Stimulated activated CD4-positive, alpha-beta T cell treated with anti-CD3 and anti-CD28 coated beads, Interleukin-4, amount 100 ng/mL, for 24 hours (primary cell): ENCODE measurements at regions not wholly inside any gene's neighbourhood (a gene's known extent, or its start where the extent isn't known, plus 50 kb on each side); places are given as distances from the start of the nearest gene placed in this dataset.

Experiments
- DNase-seq: peaks from one replicate; pipeline ENCODE4 v3.0.0-alpha.2; 2020

DNA sequence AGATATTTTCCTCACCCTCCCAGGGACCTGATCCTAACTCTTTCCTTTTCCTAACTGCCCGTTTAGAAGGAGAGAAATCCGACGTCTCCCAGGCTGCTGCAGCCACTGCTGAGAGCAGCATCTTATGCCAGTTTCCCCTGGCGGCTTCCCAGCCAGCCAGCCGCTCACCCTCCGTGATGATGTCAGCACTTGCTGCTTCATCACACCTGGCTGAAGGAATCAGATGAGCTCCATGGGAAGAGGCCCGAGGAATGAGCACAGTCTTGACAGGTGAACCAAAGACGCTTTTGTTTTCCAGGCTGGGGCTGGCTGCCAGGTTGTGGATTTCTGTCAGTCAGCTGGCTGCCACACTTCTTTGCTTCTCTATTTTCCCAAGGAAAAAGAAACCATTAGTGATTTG lies 445.1 kb upstream of the RBMS3 start:
- no peak for DNase-seq

DNA sequence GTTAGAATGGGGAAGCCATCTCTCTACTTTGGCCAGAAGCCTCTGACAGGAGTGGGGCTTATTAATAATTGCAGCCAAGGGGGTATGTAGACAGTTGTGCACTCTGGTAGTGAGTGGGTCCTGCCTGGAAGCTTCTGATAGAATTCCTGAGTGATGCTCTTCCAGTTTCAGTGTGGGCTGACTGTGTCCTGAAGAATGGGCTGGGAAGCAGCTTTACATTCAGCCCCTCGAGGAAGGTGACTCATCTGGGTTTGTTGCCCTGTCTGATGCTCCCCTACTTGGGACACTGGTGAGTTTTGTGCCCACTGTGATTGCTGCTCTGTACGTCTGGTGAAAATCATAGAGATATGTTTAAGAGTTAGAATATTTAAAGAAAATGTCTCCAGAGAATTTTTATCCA lies 444.7 kb upstream of the RBMS3 start:
- DNase-seq, result no peak

DNA sequence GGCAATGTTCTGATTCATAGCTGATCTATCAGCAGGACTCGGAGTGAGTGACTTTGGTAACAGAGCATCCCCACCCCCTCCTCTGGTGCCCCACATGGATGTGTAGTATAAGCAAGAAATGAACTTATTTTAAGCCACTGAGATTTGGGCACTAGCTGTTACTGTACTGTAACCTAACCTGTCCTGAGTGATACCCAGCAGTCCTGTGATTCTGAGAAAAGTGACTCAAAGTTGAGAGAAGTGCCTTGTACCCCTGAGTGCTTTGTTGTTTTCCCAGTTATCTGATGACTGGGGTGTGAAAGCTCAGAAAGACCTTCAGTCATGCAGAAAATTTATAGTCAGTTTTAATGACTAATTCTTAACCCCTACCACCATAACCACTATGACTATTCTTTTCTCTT lies 439.9 kb upstream of the RBMS3 start:
- peak; percentile 12 for DNase-seq

DNA sequence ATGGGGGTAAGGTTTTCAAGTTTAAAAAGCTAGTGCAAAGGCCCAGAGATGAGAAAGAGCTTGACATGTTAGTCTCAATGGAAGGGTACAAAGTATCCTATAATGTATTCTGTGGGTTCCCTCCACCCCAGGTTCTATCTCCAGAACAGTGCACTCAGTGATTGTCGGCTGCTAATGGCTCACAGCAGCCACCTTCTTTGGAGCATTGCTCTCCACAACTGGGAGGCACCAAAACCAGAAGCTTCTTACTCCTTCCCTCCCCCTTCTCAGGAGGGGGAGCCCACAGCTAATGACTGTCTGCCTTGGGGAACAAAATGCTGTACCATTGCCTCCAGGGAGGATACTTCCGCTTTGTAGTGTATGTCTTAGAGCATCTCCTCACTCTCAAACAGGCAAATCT lies 439.4 kb upstream of the RBMS3 start:
- no peak for DNase-seq

DNA sequence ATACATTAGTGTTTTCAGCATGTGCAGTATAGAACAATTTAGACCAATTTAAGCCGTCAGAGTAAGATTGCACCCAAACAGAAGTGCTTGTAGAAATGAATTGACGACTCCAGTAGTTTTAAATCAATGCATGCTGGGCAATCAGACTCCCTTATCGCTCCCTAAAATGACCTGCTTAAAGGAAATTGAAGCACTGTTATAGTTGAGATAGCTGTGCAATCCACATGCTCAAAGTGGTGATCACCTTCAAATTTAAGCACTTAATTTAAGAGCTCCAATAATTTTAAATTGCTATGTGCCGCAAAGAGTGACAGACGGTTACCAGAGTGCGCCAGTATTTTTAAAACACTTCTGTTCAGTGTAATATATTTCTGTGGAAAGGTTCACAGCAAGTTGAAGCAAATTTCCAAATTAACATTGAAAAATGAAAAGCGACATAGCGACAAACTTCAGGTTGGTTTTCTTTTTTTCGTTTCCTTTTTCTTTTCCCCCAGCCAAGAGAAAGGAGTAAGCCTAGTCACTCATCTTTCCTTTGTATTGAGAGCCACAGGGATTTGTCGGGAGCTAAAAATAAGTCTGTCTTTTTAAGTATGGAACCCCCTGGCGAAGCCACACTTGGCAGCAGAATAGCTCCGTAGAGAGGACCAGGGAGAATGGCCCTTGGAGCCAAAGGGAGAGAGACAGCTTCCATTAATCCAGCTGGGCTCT lies 436.4 kb upstream of the RBMS3 start:
- DNase-seq, result no peak

DNA sequence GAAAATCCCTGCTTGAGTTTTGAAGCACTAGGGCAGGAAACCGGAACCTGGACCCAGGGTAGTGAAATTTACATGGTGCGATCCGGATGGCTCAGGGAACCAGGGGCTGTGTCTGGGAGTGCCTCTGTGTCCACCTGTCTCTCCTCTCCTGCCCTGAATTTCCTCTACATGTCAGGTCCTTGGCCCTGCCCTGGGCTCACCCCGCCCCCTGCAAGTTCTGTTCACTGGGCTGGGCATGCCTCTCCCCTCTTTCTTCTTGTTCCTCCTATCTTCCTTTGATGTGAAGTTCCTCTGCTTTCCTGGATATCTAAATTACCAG lies 435.9 kb upstream of the RBMS3 start:
- no peak for DNase-seq

DNA sequence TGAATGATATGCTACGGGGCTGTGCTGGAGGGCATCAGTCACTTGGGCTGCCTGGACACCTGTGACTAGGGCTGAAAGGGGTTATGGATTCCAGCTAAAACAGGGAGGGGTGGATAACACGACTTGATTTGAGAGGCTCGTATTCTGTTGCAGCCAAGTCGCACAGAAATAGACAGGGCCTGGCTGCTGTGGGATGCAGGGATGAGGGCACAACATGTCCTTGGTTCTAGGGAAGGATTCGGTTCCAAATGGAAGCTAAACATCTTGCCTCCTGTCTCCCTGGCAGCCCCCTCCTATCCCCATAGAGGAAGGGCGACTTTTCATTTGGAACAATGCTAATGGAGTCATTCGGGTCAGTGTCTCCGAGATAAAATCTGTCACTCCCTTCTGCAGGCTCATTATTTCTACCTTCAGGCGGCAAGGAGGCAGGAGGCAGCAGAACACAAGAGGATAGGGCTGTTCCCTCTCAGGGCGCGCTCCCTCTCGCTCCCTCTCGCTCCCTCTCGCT lies 433.8 kb upstream of the RBMS3 start:
- no peak for DNase-seq

DNA sequence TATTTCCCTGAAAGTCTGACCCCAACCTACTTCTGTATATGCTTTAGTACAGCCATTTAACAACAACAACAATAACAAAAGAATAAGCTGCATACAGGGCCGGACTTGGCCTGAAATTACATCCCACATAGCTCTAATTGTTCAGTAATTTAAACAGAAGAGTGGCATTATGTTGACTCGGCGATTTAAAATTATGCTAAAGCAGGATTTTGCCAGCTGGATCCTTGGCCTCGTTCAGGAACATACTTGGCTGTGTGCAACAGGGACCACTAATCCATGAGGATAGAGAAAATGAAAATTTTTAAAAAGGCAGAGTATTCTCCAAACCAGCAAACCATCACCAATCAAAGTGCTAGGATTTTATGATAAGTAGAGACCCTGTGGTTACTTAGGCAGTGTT lies 433.1 kb upstream of the RBMS3 start:
- no peak for DNase-seq

DNA sequence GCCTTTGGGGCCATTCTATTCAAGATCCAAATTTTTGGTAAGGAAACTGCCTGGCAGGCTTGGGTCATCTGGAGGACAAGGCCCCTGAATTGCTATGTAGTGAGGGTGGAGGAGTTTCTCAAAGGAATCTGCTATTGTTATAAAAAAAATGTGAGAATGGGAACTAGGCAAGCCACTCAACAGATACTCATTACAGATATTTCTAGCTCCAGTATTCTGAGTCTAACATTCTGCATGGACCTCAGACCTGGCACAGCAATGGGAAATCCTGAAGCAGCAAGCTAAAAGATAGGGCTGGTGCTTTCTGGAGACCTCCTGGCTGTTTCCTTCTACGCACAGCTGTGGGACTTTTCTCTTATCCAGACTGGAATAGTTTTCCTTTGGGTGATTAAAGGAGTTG lies 430.7 kb upstream of the RBMS3 start:
- no peak for DNase-seq

DNA sequence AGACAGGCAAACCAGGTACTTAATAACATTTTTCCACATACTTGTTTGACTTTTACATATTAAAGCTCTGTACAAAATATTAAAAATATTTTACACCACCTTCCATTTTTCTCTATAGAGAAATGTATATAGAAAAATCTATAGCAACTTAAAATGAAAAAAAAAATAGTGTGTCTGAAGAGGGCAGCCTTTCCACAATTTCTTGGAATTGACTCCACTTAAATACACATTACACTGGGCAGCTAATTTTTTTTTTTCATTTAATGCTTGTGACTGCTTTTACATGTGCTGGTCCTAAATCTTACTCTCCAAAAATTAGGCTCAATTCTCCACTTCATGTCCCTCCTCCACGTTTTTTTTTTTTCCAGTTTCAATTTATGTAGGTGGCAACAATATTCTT lies 427.0 kb upstream of the RBMS3 start:
- no peak for DNase-seq

DNA sequence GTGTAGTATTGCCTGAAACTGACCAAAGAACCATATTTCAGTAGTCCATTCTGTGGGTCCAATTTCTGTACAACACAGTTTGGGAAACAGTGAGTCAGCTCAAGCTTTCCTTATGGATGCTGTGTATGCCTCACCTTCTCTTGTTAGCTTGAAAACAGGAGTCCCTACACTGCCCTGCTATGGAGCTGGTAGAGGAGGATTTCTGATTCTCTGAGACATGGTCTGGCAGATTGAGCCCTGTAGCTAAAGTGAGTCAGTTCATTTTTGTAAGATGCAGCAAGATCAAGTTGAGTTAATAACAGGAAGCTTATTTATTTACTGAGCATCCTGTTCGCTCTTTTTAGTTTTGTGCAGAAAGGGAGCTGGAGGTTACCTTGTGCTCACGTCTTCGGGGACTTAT lies 424.1 kb upstream of the RBMS3 start:
- DNase-seq, result no peak

DNA sequence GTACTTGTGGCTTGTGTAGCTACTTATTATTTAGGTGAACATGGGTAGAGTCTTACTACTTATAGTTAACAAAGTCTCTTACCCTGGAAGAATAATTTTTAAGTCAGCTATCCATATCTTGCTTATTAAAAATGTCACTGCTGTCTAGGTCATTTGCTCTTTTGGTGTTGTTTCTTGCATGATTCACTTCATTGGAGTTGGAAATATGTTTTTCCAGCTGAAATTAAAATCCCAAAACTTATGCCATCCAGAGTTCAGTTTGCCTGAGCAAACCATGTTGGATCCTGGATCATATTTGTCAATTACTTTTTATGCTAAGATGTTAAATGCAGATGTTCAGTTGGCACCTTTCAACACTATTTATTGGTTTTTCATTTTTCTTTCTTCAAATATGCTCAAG lies 421.0 kb upstream of the RBMS3 start:
- no peak for DNase-seq

DNA sequence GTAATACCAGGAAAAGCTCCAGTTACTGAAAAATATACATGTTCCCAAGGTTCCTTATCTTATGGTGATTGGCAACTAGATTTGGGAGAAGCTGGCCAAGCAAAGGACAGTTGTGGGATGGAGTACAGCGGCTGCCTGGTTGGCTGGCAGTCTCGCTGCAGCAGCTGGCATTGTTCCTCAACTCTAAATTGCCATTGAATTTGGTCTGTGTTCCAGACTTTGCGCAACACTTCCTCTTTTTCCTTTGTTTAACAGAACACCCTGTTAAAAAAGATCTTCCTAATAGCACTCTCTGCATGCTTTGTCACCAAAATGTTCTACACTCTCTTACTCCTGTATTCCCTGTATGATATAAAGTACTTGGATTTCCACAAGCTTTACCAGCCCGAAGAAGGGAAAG lies 420.6 kb upstream of the RBMS3 start:
- no peak for DNase-seq

DNA sequence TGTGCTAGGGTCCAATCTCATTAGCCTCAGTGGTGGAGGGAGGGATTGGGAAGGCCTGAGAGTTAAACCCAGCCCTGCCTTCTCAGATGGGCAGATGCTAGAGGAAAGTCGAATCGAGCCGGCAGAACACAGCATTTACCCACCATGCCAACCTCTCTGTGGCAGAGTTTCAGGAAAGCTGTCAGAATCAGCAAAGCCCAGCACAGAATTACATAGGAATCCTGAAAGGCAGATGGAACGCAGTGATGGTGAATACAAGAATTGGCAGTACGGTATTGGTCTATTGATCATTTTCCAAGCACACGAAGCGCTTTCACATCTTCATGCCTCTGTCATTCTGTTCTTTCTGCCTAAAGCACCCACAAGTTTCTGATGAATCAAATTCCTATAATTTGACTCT lies 417.7 kb upstream of the RBMS3 start:
- DNase-seq, result no peak

DNA sequence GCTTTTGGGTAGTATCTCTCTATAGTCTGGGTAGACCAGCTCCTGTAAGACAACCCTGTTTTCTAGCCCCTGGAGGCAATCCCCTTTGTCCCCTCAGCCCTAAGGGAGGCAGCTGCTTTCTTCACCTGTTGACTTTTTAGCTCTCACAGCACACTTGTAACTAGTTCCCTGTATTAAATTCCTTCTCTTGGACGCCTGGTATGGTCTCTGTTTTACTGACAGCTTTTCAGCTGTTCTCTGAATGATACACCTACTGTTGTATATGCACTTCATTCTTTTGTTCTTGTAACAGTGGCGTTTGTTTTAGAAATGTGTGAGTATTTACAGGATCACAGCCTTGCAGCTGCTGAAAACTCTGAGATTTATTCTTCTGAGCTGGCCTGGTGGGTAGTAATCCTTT lies 413.0 kb upstream of the RBMS3 start:
- DNase-seq, result no peak

DNA sequence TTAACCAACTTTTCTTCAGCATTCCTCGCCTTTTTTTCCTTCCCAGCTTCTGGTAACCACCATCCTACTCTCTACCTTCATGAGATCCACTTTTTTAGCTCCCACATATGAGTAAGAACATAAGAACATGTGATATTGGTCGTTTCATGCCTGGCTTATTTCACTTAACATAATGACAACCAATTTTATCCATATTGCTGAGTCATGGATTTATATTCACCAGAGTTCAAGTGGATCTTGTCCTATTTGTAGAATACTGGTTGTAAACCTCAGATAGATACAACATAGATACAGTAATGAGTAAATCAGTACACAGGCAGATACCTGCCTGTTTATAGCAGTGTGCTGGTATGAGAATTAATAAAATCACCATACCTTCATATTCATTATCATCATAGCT lies 412.0 kb upstream of the RBMS3 start:
- no peak for DNase-seq

DNA sequence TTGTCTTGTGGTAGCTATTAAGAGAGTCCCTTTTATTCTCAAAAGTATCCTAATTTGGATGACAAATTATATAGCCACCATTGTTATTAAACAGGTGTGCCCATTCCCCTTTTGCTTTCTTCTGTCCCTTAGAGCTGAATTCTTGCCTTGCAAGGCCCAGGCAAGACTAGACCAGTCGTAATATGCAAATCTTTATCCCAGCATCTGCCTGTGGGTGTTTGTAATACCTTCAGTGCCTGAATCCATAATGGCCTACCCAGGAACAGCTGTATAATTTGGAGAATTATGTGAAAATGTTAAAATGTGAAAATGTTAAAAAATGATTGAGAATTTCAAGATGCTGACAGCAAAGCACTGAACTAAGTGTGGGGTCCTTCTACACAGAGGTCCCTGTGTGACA lies 403.0 kb upstream of the RBMS3 start:
- no peak for DNase-seq

DNA sequence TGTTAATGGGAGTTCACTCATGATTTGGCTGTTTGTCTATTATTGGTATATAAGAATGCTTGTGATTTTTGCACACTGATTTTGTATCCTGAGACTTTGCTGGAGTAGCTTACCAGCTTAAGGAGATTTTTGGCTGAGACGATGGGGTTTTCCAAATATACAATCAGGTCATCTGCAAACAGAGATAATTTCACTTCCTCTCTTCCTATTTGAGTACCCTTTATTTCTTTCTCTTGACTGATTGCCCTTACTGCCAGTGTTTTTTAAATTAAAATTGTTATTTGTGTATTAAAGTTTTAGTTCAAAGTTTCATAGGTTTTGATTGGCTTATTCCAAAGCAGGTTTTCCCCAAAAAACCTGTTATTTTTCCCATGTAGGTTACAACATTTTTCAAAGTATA lies 390.5 kb upstream of the RBMS3 start:
- DNase-seq, result no peak

DNA sequence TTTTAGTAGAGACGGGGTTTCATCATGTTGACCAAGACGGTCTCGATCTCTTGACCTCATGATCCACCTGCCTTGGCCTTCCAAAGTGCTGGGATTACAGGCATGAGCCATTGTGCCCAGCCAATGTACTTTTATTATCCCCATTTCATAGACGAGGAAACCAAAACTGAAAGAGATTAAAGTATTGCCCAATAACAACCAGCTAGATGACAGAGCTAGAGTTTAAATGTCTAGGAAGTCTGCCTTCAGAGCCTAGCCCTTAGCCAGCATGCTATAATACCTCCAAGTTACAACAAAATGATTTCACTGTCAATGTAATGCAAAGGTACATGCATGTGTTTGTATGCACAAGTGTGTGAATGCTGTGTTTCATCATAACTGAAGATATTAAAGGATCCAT lies 389.4 kb upstream of the RBMS3 start:
- DNase-seq, result no peak

DNA sequence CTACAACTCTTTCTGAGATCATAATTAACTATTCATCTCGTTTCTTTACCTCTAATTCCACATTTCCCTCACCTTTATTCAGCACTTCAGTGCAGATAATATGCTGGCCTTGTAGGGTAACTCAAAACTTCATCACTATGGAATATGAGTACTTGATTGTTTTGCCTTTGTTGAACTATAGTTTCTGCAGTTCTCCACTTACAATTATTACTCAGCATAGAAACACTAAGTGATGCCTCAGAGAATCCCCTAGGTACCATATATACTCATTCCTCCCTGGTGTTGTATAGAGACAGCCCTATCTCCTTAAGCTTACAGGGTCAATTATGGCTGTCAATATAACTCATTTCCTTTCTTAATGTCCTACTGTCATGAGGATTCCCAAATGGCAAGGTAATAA lies 380.6 kb upstream of the RBMS3 start:
- DNase-seq, result no peak

DNA sequence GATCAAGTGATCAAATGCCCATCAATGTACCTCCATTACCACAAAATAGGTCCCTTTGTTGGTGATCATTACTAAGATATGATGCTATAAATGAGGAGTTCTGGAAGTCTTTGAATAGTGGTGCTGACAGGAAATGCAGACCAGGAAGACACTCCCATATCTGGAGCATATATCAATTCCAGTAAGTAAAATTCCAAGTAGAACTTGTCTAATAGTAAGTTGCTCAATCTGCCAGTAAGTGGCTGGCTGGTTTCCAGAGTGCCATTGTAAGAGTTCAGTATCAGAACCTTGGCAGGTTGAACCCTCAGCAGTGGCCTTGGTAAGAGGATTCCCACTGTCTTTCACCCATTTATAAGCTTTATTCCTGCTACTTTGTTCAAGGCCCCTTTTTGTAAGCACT lies 379.9 kb upstream of the RBMS3 start:
- DNase-seq, result no peak

DNA sequence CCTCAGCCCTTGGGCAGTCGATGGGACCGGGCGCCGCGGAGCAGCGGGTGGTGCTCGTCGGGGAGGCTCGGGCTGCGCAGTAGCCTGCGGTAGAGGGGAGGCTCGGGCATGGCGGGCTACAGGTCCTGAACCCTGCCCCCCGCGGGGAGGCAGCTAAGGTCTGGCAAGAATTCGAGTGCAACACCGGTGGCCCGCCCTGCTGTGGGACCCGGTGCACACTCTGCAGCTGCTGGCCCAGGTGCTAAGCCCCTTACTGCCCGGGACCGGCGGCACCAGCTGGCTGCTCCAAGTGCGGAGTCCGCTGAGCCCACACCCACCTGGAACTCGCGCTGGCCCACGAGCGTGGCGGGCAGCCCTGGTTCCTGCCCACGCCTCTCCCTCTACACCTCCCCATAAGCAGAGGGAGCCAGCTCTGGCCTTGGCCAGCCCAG lies 377.7 kb upstream of the RBMS3 start:
- DNase-seq, result no peak

DNA sequence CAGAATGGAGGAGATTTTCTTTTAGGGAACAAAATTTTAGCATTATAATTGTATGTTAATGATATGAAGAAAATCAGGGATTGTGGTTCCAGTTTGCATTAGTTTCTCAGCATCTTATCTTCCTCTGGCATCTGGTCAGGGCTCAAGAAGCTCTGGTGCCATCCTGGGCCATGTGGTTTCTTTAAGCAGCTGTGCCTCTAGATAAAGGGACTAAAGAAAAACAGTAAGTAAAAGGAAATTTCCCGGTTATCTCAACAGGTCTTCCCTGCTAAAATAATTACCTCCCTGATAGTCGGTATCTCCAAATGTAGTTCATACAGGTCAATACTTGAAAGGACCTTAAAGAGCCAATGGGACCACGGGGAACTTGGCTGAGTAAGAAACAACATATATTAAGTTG lies 375.1 kb upstream of the RBMS3 start:
- DNase-seq, result no peak

DNA sequence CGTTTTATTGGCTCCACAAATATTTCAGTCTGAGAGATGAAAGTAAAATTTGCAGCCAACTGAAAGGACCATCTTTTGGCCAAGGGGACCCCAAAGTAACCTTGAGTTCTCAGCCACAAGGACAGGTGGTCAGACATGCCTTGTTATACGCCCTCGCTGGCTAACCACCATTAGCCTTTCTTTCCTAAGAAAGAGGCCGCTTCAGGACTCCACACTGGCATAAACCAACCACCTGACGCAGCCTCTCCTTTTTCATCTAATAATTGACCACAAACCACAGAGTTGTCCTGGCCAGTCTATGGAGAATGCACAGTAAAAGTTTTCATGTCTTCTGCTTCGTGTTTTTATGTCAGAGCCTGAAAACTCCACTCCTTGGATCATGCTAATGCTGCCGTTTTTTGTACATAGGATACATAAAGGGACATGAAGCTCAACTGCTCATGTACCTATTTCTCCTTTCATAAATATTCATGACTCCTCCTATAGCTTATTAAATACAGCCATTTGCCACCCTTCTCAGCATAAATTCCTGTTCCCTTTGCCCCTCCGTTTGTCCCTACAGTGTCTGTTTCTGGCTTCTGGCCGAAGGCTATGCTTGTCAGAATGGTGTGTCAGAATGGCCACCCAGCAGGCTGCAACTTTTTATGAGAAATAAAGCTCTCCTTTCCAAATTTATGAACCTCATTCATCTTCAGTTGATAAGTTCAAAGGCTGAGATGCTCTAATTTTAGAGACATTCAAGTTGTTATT lies 374.1 kb upstream of the RBMS3 start:
- DNase-seq, result no peak

DNA sequence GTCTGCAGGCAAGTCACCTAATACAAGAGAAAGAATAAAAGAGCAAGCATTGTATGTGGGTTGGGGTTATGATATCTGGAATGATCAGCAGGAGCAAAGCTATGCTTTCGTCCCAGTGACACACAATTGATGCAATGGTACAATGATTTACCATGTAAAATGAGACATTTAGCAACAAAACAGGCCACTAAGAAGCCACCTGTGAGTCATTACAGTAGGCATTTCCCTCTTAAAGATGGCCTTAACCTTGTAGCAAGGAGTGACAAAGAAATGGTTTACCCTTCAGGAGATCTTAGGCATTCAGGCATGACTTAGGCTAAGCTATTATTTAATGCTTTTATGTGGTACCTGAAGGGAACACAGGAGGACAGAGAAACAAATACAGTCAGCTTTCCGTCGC lies 373.3 kb upstream of the RBMS3 start:
- no peak for DNase-seq
